ENCODE measurements at regions not wholly inside any gene's neighbourhood (a gene's known extent, or its start where the extent isn't known, plus 50 kb on each side); places are given as distances from the start of the nearest gene placed in this dataset.
A peak's percentile ranks its signal among the peaks of the same experiment; 100 is the strongest.
"Not testable (repeated sequence)": the region's sequence is repeated elsewhere in the genome, so short reads cannot be mapped to it uniquely, and the experiment has no call there.

DNA sequence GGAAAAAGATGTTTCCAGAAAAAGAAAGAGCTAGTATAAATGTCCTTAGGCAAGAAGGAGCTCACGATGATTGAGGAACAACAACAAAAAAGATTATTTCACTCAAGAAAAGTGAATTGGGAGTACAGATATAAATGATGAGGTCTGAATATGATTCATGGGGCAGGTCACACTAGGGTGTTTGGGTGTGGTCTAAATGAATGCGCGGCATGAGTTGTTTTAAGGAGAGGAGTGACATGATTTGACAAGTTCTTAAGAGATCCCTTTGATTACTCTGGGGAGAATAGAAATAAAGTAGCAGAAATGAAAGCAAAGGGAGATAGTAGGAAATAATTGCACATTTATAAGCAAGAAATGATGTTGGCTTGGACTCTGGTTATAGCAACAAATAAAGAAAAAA is 59.3 kb downstream of the NUTM2D start:
- H3K4me3 Mint-ChIP-seq (ENCODE audit: low read depth); H3K4me1 Mint-ChIP-seq (ENCODE audit: low read depth); DNase-seq (ENCODE audit: low spot score, unreplicated experiment); H3K9me3 Mint-ChIP-seq (ENCODE audit: low read depth); H3K27ac Mint-ChIP-seq; H3K27me3 Mint-ChIP-seq; H3K36me3 Mint-ChIP-seq (ENCODE audit: insufficient read depth): not testable (repeated sequence)

DNA sequence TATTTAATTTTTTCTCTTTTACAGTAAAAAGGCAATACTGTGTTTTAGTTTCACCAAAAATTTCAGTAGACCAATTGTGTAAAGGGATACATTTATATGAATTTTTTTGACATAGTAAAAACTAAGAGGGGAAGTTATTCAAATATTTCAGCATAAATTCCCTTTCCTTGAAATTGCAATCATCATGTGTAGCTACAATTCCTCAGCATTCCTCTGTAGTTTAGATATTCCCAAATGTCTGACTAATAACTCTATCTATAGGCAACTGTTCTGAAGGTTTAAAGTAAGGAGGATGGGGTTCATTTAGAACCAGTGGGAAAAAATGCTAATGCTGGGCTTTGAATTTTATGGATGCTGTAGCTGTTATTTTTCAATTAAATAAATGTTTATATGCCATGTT is 65.1 kb downstream of the NUTM2D start:
- peaks cover 15% of the 10 kb centered on the region for H3K4me1 Mint-ChIP-seq (ENCODE audit: low read depth)
- not testable (repeated sequence) for H3K27me3 Mint-ChIP-seq; H3K36me3 Mint-ChIP-seq (ENCODE audit: insufficient read depth); H3K27ac Mint-ChIP-seq; DNase-seq (ENCODE audit: low spot score, unreplicated experiment); H3K4me3 Mint-ChIP-seq (ENCODE audit: low read depth); H3K9me3 Mint-ChIP-seq (ENCODE audit: low read depth)

DNA sequence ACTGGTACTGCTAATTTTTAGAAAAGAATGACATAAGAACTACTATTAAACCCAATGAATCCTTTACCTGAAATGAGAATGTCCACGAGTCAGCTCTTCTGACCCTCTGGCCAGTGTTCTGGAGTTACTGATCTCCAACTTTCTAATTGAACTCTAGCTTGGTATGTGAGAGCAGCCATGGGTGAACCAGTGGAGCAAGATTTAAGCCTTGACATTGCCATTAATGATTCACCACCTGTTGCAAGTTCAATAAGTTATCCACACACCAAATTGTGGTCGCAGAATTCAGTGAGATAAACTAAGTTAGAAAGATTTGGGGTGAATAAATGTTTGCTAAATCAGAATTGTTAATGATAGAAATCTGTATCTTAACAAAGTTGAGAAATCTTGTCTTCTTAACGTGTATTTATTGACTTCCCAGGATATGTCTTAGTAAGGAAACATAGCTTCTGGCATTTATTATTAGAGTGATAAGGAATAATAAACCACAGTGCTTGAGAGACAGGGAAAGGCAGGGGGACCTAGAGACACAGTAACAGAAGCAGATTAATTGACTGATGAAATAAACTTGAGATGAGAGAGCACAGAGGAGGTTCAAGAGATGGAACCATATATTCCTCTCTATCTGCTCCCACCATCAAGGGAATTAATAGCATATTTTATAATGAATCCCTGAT is 67.3 kb downstream of the NUTM2D start:
- not testable (repeated sequence) for H3K27me3 Mint-ChIP-seq; H3K36me3 Mint-ChIP-seq (ENCODE audit: insufficient read depth); DNase-seq (ENCODE audit: low spot score, unreplicated experiment); H3K9me3 Mint-ChIP-seq (ENCODE audit: low read depth)
- H3K4me3 Mint-ChIP-seq (ENCODE audit: low read depth), result peak overlapping the region; percentile 62
- H3K27ac Mint-ChIP-seq, result peak overlapping the region; percentile 78
- H3K4me1 Mint-ChIP-seq (ENCODE audit: low read depth), result peaks cover 15% of the 10 kb centered on the region

DNA sequence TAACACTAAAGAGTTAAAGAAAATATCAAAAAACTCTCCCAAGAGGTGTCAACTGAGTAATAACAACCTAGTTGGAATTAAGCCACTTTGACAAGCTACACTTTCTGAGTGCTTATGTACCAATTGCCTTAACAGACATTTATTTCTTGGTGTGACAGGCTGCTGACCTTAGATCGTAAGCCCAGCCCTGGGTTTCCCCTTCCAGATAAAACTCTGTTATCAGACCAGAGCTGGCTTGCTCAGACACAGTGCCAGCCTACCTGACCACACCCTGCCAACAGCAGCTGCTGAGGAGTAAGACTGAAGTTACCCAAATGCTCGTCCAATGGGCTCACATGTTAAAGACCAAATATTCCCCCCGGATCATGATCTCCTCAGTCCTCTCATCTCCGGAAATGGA is 70.9 kb upstream of the MINPP1 start:
- not testable (repeated sequence) for H3K27ac Mint-ChIP-seq; H3K4me3 Mint-ChIP-seq (ENCODE audit: low read depth); H3K4me1 Mint-ChIP-seq (ENCODE audit: low read depth); H3K36me3 Mint-ChIP-seq (ENCODE audit: insufficient read depth); H3K27me3 Mint-ChIP-seq; DNase-seq (ENCODE audit: low spot score, unreplicated experiment); H3K9me3 Mint-ChIP-seq (ENCODE audit: low read depth)

DNA sequence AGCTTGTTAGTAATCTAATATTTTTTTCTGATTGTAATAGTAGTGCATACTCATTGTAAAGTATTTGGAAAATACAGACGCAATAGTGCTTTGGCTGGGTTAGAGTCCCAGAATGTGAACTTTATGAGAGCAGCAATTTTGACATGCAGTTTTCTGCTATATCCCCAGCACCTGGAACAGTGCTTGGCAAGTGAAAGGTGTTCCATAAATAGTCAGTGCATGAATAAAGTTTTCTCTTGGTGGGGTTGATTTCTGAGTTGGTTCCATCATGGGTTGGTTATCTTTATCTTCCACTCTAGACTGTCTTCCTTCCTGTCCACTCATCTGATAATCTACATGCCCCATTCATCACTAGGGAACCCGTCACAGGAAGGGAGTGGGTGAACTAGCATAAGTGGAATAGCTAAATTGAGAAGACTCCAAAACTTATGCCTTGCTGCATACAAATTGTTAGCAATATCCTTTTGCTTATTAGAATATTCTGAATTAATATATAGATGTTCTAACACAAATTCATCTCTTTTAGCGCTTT is 69.3 kb upstream of the MINPP1 start:
- DNase-seq (ENCODE audit: low spot score, unreplicated experiment); H3K27ac Mint-ChIP-seq; H3K9me3 Mint-ChIP-seq (ENCODE audit: low read depth); H3K36me3 Mint-ChIP-seq (ENCODE audit: insufficient read depth); H3K4me3 Mint-ChIP-seq (ENCODE audit: low read depth); H3K27me3 Mint-ChIP-seq; H3K4me1 Mint-ChIP-seq (ENCODE audit: low read depth): not testable (repeated sequence)

DNA sequence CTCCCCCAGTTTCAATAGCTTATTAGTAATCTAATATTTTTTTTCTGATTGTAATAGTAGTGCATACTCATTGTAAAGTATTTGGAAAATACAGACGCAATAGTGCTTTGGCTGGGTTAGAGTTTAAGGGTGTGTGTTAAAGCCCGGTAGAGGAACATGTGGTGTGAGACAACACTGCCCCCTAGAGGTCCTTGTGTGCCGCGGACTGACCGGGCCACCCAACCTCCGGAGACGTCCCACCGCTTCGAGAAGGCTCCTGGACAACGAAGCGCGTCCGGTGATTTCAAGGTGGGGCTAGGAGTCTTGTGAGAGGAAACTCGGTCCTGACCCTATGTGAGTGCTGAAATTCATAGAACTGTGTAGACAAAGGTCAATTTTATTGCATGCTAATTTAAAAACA is 68.6 kb upstream of the MINPP1 start:
- not testable (repeated sequence) for H3K9me3 Mint-ChIP-seq (ENCODE audit: low read depth); H3K4me1 Mint-ChIP-seq (ENCODE audit: low read depth); H3K27me3 Mint-ChIP-seq; H3K36me3 Mint-ChIP-seq (ENCODE audit: insufficient read depth); H3K4me3 Mint-ChIP-seq (ENCODE audit: low read depth); H3K27ac Mint-ChIP-seq
- TF ChIP-seq, protein P1, sequence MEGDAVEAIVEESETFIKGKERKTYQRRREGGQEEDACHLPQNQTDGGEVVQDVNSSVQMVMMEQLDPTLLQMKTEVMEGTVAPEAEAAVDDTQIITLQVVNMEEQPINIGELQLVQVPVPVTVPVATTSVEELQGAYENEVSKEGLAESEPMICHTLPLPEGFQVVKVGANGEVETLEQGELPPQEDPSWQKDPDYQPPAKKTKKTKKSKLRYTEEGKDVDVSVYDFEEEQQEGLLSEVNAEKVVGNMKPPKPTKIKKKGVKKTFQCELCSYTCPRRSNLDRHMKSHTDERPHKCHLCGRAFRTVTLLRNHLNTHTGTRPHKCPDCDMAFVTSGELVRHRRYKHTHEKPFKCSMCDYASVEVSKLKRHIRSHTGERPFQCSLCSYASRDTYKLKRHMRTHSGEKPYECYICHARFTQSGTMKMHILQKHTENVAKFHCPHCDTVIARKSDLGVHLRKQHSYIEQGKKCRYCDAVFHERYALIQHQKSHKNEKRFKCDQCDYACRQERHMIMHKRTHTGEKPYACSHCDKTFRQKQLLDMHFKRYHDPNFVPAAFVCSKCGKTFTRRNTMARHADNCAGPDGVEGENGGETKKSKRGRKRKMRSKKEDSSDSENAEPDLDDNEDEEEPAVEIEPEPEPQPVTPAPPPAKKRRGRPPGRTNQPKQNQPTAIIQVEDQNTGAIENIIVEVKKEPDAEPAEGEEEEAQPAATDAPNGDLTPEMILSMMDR (IDR thresholded peaks at IDR 0.05; ENCODE audit: unreplicated experiment), result peak; percentile 36
- DNase-seq (ENCODE audit: low spot score, unreplicated experiment), result peak; percentile 11

DNA sequence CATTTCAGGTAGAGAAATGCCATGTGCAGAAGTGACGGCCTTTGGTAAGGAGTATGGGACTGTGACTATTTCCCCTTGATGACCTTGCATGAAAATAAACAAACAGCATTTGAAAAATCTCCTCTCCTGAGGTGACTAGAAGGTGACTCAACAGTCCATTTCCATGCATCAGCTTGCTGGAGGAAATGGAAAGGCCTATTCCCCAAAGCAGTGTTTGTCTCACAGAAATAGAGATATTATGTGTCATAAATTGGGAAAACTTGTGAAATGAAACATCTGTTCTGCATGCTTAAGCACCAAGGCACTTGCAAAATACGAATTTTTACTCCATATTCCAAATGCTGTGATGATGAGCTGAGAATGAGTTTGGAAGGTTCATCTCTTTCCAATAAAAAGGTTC is 67.2 kb upstream of the MINPP1 start:
- DNase-seq (ENCODE audit: low spot score, unreplicated experiment); H3K27ac Mint-ChIP-seq; H3K27me3 Mint-ChIP-seq; H3K36me3 Mint-ChIP-seq (ENCODE audit: insufficient read depth); H3K4me3 Mint-ChIP-seq (ENCODE audit: low read depth); H3K9me3 Mint-ChIP-seq (ENCODE audit: low read depth); H3K4me1 Mint-ChIP-seq (ENCODE audit: low read depth): not testable (repeated sequence)
